ENCODE measurements at regions not wholly inside any gene's neighbourhood (a gene's known extent, or its start where the extent isn't known, plus 50 kb on each side); places are given as distances from the start of the nearest gene placed in this dataset.
"Not testable (repeated sequence)": the region's sequence is repeated elsewhere in the genome, so short reads cannot be mapped to it uniquely, and the experiment has no call there.

DNA sequence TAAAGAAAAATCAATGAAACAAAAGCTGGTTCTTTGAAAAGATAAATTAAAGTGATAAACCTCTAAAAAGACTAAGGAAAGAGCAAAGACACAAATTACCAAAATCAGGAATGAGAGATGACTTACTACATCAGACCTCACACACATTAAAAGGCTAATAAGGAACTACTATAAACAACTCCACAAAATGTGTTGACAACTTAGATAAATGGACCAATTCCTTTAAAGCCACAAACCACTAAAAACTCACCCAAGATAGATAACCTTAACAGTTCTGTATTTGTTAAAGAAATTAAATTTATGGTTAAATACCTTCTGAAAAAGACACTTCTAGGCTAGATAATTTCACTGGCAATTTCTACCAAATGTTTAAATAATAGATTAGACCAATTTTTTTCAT lies 170.4 kb downstream of the SMAD6 start:
- no peak for DNase-seq (ENCODE audit: low read depth in 2 of 2)
- H3K4me3 ChIP-seq (replicated peaks in 1 of 2; ENCODE audit: low read depth in 2 of 2, low read length in 2 of 2) = no peak overlapping the region
- TF ChIP-seq, protein P1, sequence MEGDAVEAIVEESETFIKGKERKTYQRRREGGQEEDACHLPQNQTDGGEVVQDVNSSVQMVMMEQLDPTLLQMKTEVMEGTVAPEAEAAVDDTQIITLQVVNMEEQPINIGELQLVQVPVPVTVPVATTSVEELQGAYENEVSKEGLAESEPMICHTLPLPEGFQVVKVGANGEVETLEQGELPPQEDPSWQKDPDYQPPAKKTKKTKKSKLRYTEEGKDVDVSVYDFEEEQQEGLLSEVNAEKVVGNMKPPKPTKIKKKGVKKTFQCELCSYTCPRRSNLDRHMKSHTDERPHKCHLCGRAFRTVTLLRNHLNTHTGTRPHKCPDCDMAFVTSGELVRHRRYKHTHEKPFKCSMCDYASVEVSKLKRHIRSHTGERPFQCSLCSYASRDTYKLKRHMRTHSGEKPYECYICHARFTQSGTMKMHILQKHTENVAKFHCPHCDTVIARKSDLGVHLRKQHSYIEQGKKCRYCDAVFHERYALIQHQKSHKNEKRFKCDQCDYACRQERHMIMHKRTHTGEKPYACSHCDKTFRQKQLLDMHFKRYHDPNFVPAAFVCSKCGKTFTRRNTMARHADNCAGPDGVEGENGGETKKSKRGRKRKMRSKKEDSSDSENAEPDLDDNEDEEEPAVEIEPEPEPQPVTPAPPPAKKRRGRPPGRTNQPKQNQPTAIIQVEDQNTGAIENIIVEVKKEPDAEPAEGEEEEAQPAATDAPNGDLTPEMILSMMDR (IDR thresholded peaks at IDR 0.05; ENCODE audit: low read depth, low read length) = no peak

DNA sequence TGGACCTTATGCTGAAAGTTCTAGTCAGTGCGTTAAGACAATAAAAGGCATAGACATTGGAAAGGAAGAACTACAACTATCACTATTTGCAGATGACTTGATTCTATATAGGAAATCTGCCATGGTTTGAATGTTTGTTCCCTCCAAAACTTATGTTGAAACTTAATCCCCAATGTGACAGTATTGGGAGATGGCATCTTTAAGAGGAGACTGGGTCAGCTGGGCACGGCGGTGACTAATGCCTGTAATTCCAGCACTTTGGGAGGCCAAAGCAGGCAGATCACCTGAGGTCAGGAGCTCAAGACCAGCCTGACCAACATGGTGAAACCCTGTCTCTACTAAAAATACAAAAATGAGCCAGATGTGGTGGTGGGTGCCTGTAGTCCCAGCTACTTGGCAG lies 171.3 kb downstream of the SMAD6 start:
- H3K4me3 ChIP-seq (replicated peaks in 1 of 2; ENCODE audit: low read depth in 2 of 2, low read length in 2 of 2); DNase-seq (ENCODE audit: low read depth in 2 of 2): not testable (repeated sequence)

DNA sequence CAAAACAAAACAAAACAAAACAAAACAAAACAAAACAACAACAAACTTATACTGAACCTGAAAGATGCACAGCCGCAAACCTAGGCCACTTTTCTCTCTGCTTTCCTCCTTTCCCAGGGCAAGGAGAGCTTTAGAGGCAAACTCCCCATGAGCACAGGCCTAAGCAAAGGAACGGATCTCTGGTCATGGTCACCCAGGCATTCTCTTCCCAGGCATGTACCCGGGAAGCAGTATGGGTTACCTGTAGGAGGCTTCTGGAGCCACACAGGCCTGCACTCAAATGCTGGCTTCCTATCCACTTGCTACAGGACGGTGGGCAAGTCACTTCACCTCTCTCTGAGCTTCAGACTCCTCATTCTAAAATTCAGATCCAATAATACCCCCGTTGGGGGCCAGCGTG lies 171.8 kb downstream of the SMAD6 start:
- no peak overlapping the region for H3K4me3 ChIP-seq (replicated peaks in 1 of 2; ENCODE audit: low read depth in 2 of 2, low read length in 2 of 2)
- no peak for DNase-seq (ENCODE audit: low read depth in 2 of 2)
- TF ChIP-seq, protein P1 (IDR thresholded peaks at IDR 0.05; ENCODE audit: low read depth, low read length) = no peak

DNA sequence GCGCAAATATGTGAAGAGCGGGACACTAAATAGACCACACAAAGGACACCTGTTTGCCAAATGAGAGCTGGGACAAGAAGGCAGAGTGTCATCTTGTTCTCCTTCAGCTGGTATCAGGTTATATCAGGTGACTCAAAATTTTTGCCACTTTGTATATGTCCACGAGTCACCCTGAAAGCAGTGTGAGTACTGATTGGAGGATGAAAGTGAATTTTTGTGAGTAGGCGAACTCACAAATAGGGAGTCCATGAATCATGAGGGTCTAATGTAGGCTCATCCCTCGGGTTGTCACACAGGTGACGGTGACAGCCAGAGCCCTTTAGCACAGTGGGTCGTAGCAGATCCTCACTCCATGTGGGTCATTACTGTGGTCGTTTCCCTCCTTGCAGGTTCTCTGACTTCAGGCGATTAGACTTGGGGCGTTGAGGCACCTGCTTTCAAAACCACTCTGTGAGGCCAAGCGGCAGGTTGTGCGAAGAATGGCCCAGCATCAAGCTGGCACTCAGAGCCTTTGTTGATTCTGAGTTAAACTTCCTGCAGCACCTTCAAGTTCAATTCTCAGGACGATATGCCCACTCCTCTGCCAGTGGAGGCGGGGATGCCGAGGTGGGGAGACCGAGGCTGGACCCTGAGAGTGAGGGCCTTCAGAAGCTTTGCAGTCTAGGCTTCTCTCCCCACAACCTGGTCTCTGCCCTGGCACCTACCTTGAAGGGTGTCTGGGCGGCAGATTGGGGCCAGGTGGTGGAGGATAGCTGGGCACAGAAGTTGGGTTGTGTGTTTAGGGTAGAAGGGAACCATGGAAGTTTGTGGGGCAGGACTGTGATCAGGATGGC lies 173.8 kb downstream of the SMAD6 start:
- DNase-seq (ENCODE audit: low read depth in 2 of 2) = no peak
- TF ChIP-seq, protein P1 (IDR thresholded peaks at IDR 0.05; ENCODE audit: low read depth, low read length) = no peak
- no peak overlapping the region for H3K4me3 ChIP-seq (replicated peaks in 1 of 2; ENCODE audit: low read depth in 2 of 2, low read length in 2 of 2)

DNA sequence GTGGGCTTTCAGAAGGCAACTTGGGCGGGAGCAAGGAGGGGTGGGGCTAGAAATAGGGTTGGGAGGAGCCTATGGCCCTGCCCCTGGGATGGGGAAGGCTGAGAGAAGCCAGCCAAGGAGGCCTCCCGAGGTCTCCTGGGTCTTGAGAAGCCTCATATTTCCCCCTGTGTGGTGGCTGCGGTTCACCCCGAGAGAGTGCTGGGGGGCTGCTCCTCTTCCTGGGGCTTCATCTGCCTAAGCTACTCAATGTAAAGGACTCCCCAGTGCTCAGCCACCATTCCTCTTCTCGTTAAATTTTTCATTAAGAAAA lies 174.3 kb downstream of the SMAD6 start:
- TF ChIP-seq, protein P1 (IDR thresholded peaks at IDR 0.05; ENCODE audit: low read depth, low read length) = no peak
- H3K4me3 ChIP-seq (replicated peaks in 1 of 2; ENCODE audit: low read depth in 2 of 2, low read length in 2 of 2) = no peak overlapping the region
- no peak for DNase-seq (ENCODE audit: low read depth in 2 of 2)

DNA sequence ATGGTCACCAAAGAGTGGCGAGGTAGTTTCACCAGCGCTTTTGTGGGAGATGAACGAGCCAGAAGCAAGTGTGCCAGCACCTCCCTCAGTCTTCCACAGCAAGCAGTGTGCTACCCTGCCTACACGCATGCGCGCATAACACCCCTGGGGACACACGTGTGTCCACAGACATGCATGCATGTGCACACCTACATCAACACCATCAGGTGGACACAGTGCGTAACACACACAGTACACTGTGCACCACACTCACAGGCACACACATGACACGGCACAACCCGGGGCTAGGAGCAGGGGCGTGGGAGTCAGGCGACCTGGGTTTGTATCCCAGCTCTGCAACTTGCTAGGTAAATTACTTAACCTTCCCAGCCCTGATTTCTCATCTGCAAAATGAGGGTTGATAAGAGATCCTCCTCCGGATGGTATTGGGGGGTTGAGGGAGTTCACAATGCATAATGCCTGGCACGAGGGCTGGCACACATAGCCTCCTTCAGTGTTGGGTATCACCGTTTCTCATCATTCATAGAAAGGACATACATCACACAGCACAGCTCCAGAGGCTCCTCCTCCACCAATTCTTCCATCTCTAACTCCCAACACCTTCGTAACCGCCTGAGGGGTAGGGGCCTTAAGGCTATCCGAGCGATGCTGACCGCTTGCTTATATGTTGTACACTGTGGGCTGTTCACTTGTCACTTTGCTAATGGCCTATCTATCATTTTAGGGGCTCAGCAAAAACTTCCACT lies 174.9 kb downstream of the SMAD6 start:
- DNase-seq (ENCODE audit: low read depth in 2 of 2) = no peak
- H3K4me3 ChIP-seq (replicated peaks in 1 of 2; ENCODE audit: low read depth in 2 of 2, low read length in 2 of 2) = no peak overlapping the region
- TF ChIP-seq, protein P1 (IDR thresholded peaks at IDR 0.05; ENCODE audit: low read depth, low read length) = no peak

DNA sequence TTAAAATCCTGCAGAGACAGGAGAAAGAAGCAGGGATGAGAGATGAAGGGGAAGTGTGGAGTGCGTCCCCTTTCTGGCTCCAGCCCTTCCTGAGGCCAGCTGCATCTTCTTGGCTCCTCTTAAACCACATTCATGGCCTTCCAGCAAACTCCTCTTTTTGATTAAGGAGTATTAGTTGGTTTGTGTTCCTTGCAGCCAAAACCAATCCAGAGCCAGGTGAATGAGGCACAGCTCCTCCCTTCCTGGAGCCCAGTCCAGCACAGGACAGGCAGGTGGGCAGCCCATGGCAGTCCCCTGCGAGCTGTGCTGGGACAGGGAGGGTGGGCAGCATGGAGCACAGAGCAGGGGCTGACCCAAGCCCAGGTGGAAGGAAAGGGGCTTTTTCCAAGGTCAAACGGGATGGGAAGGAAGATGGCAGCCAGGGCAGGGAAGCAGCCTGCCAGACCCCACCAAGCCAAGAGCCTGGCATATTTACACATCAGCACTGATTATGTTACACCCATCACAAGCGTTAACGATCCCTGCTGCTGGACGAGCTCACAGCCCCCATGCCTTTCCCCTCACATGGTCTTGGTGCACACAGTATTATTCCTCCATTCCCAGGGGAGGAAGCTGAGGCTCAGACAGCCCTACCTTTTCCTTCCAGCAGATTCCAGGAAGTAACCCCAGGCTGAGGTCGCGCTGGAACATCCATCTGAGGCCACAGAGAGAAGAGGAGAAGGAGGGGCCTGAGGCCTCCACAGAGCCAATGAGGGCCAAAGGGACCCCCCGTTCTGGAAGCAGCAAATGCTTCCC lies 175.6 kb downstream of the SMAD6 start:
- TF ChIP-seq, protein P1 (IDR thresholded peaks at IDR 0.05; ENCODE audit: low read depth, low read length) = no peak
- peak; percentile 23 to 63 for DNase-seq (ENCODE audit: low read depth in 2 of 2)
- no peak overlapping the region for H3K4me3 ChIP-seq (replicated peaks in 1 of 2; ENCODE audit: low read depth in 2 of 2, low read length in 2 of 2)

Measured in cardiac fibroblast (primary cell).